Osteoblast (primary cell): ENCODE measurements at regions not wholly inside any gene's neighbourhood (a gene's known extent, or its start where the extent isn't known, plus 50 kb on each side); places are given as distances from the start of the nearest gene placed in this dataset.
A peak's percentile ranks its signal among the peaks of the same experiment; 100 is the strongest.

ENCODE experiments used
- DNase-seq: peaks from one replicate; pipeline ENCODE4 v3.0.0; 2011; ENCODE audit warnings: low spot score, mixed read lengths; ENCODE audit not compliant: insufficient read length; ENCODE audit errors: missing footprints
- H2AFZ ChIP-seq: 2 replicates; pipeline ENCODE4 v1.6.0; 2011; ENCODE audit warnings: mild to moderate bottlenecking, low read length
- H3K27ac ChIP-seq: 2 replicates; pipeline ENCODE4 v1.5.1; 2011; ENCODE audit warnings: mild to moderate bottlenecking, low read depth, low read length, moderate library complexity
- H3K27me3 ChIP-seq: 2 replicates; pipeline ENCODE4 v1.6.0; 2012; ENCODE audit warnings: mild to moderate bottlenecking, control low read depth, inconsistent platforms, low read length, moderate library complexity; ENCODE audit not compliant: insufficient read depth
- H3K36me3 ChIP-seq: 2 replicates; pipeline ENCODE4 v1.5.1; 2011; ENCODE audit warnings: mild to moderate bottlenecking, low read length, control low read depth, moderate library complexity; ENCODE audit not compliant: insufficient read depth
- H3K4me1 ChIP-seq: 2 replicates; pipeline ENCODE4 v1.5.1; 2011; ENCODE audit warnings: mild to moderate bottlenecking, low read length, control low read depth, moderate library complexity; ENCODE audit not compliant: insufficient read depth
- H3K4me2 ChIP-seq: 2 replicates; pipeline ENCODE4 v1.6.0; 2011; ENCODE audit warnings: mild to moderate bottlenecking, low read length; ENCODE audit not compliant: insufficient read depth
- H3K4me3 ChIP-seq: fragments of 200-600 bp; sonication (generic); 3 replicates; pipeline ENCODE4 v1.5.1; 2012; ENCODE audit warnings: mild to moderate bottlenecking, low read length, inconsistent platforms; ENCODE audit not compliant: insufficient read depth
- H3K79me2 ChIP-seq: 2 replicates; pipeline ENCODE4 v1.6.0; 2012; ENCODE audit warnings: mild to moderate bottlenecking, low read length, control low read depth, inconsistent platforms; ENCODE audit not compliant: insufficient read depth
- H3K9me3 ChIP-seq: 2 replicates; pipeline ENCODE4 v1.5.1; 2011; ENCODE audit warnings: low read depth, low read length, control low read depth
- H4K20me1 ChIP-seq: 2 replicates; pipeline ENCODE4 v1.6.0; 2012; ENCODE audit warnings: mild to moderate bottlenecking, low read length, control low read depth; ENCODE audit not compliant: insufficient read depth
- TF ChIP-seq, protein P1 (sequence below): IDR thresholded peaks from 2 replicates; pipeline ENCODE4 v1.5.1; 2011; ENCODE audit warnings: mild to moderate bottlenecking, low read depth, low read length, moderate library complexity; ENCODE audit errors: extremely low read depth

DNA sequence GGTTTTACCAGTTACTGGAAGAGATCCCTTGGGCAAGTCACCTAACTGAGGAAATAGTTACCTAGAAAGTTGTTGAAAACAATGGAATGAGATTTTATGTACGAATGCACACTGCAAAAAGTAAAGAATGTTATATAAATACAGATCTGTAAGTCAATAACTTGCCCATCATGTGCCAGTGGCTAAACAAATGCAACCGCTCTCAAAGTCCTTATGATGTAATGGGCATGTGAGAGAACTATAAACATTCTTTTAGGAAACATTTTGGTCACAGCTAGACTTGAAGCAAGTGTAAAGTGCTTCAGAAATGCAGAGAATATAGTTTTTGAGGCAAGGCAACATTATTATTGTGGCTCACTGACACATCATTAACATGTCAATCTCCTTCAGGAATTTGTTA, 1044.5 kb downstream of the TUSC7 start:
- TF ChIP-seq, protein P1, sequence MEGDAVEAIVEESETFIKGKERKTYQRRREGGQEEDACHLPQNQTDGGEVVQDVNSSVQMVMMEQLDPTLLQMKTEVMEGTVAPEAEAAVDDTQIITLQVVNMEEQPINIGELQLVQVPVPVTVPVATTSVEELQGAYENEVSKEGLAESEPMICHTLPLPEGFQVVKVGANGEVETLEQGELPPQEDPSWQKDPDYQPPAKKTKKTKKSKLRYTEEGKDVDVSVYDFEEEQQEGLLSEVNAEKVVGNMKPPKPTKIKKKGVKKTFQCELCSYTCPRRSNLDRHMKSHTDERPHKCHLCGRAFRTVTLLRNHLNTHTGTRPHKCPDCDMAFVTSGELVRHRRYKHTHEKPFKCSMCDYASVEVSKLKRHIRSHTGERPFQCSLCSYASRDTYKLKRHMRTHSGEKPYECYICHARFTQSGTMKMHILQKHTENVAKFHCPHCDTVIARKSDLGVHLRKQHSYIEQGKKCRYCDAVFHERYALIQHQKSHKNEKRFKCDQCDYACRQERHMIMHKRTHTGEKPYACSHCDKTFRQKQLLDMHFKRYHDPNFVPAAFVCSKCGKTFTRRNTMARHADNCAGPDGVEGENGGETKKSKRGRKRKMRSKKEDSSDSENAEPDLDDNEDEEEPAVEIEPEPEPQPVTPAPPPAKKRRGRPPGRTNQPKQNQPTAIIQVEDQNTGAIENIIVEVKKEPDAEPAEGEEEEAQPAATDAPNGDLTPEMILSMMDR, result no peak
- Histone ChIP-seq H3K36me3 (no peaks in the 10 kb centered on the region), H3K27me3 (no peaks in the 10 kb centered on the region), H4K20me1 (no peaks in the 10 kb centered on the region), H2AFZ (no peak overlapping the region), H3K9me3 (no peaks in the 10 kb centered on the region), H3K4me3 (no peak overlapping the region), H3K4me2 (no peak overlapping the region), H3K79me2 (no peaks in the 10 kb centered on the region), H3K27ac (no peak overlapping the region), H3K4me1 (peaks cover 10% of the 10 kb centered on the region)
- DNase-seq, result no peak

DNA sequence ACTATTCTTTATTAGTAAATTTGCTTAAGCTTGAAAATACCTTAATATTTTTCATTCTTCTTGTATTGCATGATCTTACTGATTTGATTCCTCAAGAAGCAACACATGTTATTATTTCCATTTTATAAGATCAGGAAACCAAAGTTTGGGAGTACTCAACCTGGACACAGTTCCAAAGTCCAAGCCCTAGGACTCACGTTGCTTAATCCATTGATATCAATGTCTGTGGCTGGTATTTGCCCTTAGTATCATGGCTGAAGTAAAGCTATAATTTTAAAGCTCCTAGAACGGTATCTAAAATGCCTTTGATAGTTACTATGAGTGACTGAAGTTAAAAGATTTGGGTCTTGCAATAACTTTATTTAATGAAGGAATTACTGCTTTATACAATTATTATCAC, 1045.3 kb downstream of the TUSC7 start:
- Histone ChIP-seq H3K79me2 (no peaks in the 10 kb centered on the region), H2AFZ (no peak overlapping the region), H3K4me2 (no peak overlapping the region), H3K4me1 (peaks cover 10% of the 10 kb centered on the region), H4K20me1 (no peaks in the 10 kb centered on the region), H3K9me3 (no peaks in the 10 kb centered on the region), H3K27me3 (no peaks in the 10 kb centered on the region), H3K27ac (no peak overlapping the region), H3K36me3 (no peaks in the 10 kb centered on the region), H3K4me3 (no peak overlapping the region)
- DNase-seq, result no peak
- TF ChIP-seq, protein P1, result no peak

DNA sequence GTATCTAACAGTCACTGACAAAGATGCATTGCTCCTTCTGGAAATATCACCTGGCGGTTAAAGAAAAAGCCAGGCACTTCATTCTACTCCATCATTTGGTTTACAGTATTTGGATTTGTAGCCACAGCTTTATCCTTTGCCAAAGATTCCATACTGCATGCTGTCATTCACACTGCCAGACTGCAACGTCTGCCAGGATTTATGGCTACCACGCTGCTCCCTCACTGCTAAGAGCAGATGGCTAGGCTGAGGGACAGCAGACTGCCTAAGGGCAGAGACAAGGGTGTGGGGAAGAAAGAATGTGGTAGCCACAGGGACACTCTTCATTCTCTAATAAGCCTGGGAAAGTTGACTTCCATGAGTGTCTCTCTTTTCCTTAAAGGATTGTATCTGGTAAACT, 1047.0 kb downstream of the TUSC7 start:
- TF ChIP-seq, protein P1, result no peak
- Histone ChIP-seq H3K27me3 (no peaks in the 10 kb centered on the region), H3K4me3 (no peak overlapping the region), H3K36me3 (no peaks in the 10 kb centered on the region), H3K79me2 (no peaks in the 10 kb centered on the region), H3K4me2 (no peak overlapping the region), H3K4me1 (peaks cover 10% of the 10 kb centered on the region), H4K20me1 (no peaks in the 10 kb centered on the region), H3K9me3 (no peaks in the 10 kb centered on the region), H2AFZ (no peak overlapping the region), H3K27ac (no peak overlapping the region)
- no peak for DNase-seq

DNA sequence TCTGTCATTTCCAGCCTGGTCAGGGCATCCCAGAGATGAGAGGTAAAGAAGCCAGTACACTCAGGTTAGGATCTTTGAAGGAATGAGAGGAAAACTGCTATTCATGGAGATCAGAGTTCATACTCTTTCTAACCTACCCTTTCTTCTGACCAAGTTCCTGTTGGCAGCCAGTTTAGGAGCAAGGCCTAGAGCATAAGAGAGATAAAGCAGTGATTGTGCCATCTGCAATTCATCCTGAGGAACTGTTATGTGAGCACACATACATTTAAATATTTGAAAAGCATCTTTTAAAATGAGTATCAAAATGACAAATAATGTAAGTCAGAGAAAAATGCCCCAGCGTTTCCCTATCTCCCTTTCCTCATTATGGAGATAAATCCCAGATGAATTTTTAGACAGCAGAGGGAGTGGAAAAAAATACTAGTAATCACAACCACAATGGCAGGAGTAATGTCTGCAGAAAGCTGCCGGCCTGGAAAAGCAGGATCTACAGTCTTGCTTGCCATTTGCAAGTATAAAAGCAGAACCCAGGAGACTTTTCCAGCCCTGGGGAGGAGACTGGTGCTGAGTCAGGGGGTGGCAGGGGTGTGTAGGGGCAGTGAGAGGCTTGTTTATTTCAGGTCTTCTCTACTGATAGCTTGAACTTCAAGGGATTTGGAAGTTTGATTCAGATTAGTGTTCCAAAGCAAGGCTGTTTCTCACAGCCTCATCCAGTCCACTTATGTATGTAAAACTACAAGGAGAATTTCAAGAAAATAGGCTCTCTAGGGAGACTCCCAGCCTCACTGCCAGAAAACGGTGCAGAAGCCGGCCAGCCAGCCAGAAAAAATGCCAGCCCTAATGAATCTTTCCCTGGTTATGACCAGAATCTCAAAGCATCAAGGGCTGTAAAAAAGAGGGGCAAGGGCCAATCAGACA, 1052.4 kb downstream of the TUSC7 start:
- no peak overlapping the region for H2AFZ ChIP-seq
- H3K4me3 ChIP-seq, result no peak overlapping the region
- H4K20me1 ChIP-seq, result no peaks in the 10 kb centered on the region
- no peaks in the 10 kb centered on the region for H3K79me2 ChIP-seq
- H3K27me3 ChIP-seq, result no peaks in the 10 kb centered on the region
- peak; percentile 17 for DNase-seq
- H3K36me3 ChIP-seq, result no peaks in the 10 kb centered on the region
- H3K27ac ChIP-seq, result no peak overlapping the region
- H3K4me1 ChIP-seq, result peaks cover 8% of the 10 kb centered on the region
- H3K4me2 ChIP-seq, result no peak overlapping the region
- TF ChIP-seq, protein P1, result no peak
- no peaks in the 10 kb centered on the region for H3K9me3 ChIP-seq
